OCI-LY7 (cell line): ENCODE measurements at regions not wholly inside any gene's neighbourhood (a gene's known extent, or its start where the extent isn't known, plus 50 kb on each side); places are given as distances from the start of the nearest gene placed in this dataset.

Experiments used
- BruUV-seq: library from RNA; stranded (reverse); fragments of 400-500 nt; replicated peaks from 2 replicates; lab custom pipeline; 2021; lab: Mats Ljungman, UMichigan
- CTCF ChIA-PET: fragments of 300-600 bp; sonication (Branson Sonifier 250); formaldehyde crosslinking; loops from one replicate; lab custom pipeline; 2022; ENCODE audit warnings: antibody characterized with exemption; ENCODE audit not compliant: unreplicated experiment; lab: Charles Lee
- POLR2A ChIA-PET: fragments of 300-600 bp; sonication (Branson Sonifier 250); formaldehyde crosslinking; loops from one replicate; lab custom pipeline; 2022; ENCODE audit warnings: antibody characterized with exemption; lab: Charles Lee
- DNase-seq: peaks from one replicate; pipeline ENCODE4 v3.0.0-alpha.2; 2015; ENCODE audit warnings: low spot score
- H2AFZ ChIP-seq: fragments of 200-600 bp; sonication (generic), shearing (Covaris generic); 2 replicates; pipeline ENCODE4 v1.6.1; 2014; ENCODE audit warnings: mild to moderate bottlenecking, antibody characterized with exemption, low read length, moderate library complexity
- H3K27ac ChIP-seq: fragments of 200-600 bp; sonication (generic); 2 replicates; pipeline ENCODE4 v1.5.1; 2014; ENCODE audit warnings: mixed run types, low read depth, mild to moderate bottlenecking, moderate library complexity, low read length, inconsistent platforms; ENCODE audit not compliant: poor library complexity, severe bottlenecking
- H3K36me3 ChIP-seq: fragments of 200-600 bp; sonication (generic); 2 replicates; pipeline ENCODE4 v1.6.1; 2014; ENCODE audit warnings: mild to moderate bottlenecking, antibody characterized with exemption, low read length, moderate library complexity, mixed read lengths; ENCODE audit not compliant: insufficient read depth
- H3K4me1 ChIP-seq: fragments of 200-600 bp; sonication (generic); 2 replicates; pipeline ENCODE4 v1.5.1; 2014; ENCODE audit warnings: mild to moderate bottlenecking, low read length; ENCODE audit not compliant: insufficient read depth, poor library complexity, severe bottlenecking
- H3K4me2 ChIP-seq: fragments of 200-600 bp; sonication (generic); 2 replicates; pipeline ENCODE4 v1.6.1; 2014; ENCODE audit warnings: mild to moderate bottlenecking, low read length
- H3K4me3 ChIP-seq: fragments of 200-600 bp; sonication (generic); 2 replicates; pipeline ENCODE4 v1.5.1; 2014; ENCODE audit warnings: mild to moderate bottlenecking, low read depth, low read length; ENCODE audit not compliant: poor library complexity, severe bottlenecking
- H3K79me2 ChIP-seq: fragments of 200-600 bp; sonication (generic); 2 replicates; pipeline ENCODE4 v1.6.1; 2016; ENCODE audit warnings: low read depth, mild to moderate bottlenecking, low read length, moderate library complexity, mixed read lengths; ENCODE audit not compliant: insufficient read depth
- H3K9me2 ChIP-seq: fragments of 200-600 bp; sonication (generic); 2 replicates; pipeline ENCODE4 v1.6.1; 2016; ENCODE audit warnings: mild to moderate bottlenecking, low read length, mixed read lengths; ENCODE audit not compliant: insufficient read depth
- H3K9me3 ChIP-seq: fragments of 200-600 bp; sonication (generic); 2 replicates; pipeline ENCODE4 v1.6.1; 2014; ENCODE audit warnings: mild to moderate bottlenecking, mixed run types, low read length, mixed read lengths
- H4K20me1 ChIP-seq: fragments of 200-600 bp; sonication (generic); 2 replicates; pipeline ENCODE4 v1.6.1; 2014; ENCODE audit warnings: mild to moderate bottlenecking, antibody characterized with exemption, low read length, moderate library complexity, mixed read lengths; ENCODE audit not compliant: insufficient read depth
- EZH2phosphoT487 ChIP-seq: fragments of 200-600 bp; sonication (generic); IDR thresholded peaks from 2 replicates; pipeline ENCODE4 v1.6.1; 2018; ENCODE audit warnings: low read depth, borderline replicate concordance, mild to moderate bottlenecking, mixed run types, antibody characterized with exemption, low read length, moderate library complexity, mixed read lengths
- intact Hi-C: fragments of 100-400 bp; cut with micrococcal nuclease; formaldehyde crosslinking; loops from one replicate; pipeline ENCODE4 v1.10.0; 2022; ENCODE audit not compliant: unreplicated experiment
- TF ChIP-seq, protein P1 (sequence below): fragments of 200-600 bp; sonication (generic); conservative IDR thresholded peaks from 2 replicates; pipeline ENCODE4 v1.5.1; 2014; ENCODE audit warnings: mild to moderate bottlenecking, antibody characterized with exemption, low read length, moderate library complexity, mixed read lengths

DNA sequence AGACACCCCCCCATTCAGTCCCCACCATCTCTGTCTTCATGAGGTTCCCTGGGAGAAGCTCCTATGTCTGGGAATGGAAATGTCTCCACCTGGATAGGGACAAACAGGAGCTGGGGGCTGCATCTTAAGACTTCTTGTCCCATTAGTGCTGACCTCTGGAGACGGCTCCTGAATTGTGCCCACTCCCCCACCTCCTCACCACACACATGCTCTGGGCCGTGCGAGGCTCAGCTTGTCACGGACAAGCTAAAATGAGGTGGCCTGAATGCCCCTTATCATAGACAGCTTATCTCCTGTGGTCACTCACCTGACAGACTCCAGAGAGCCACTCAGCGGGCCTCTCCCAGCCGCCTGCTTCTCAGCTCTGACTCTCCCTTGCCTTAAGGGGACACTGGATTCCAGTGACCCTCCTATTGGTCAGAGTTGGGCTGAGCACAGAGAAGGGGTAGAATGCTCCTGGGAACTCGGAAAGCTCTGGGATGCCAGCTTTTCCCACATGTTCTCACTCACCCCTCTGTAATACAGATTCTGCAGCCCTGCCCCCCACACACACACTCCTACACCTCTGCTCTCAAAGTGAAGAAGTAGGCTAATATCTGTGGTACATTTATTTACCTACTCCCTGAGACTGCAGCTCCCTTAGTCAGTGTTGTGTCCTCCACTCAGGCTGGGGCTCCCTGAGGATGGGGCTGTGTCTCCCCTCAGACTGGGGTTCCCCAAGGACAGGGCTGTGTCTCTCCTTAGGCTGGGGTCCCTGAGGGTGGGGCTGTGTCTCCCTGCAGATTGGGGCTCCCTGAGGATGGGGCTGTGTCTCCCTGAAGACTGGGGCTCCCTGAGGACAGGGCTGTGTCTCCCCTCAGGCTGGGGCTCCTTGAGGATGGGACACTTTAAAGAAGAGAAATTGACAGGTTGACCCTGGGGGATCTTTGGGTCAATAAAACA is 167.5 kb downstream of the VEGFA start:
- H2AFZ ChIP-seq = no peak overlapping the region
- no peaks in the 10 kb centered on the region for H3K9me3 ChIP-seq
- ChIA-PET CTCF (interaction anchor here (0.5 kb wide), 1 partner anchor 133 kb away, joined by 4 read pairs; no protein-coding TSS in a partner anchor), POLR2A (interaction anchor here (0.6 kb wide), 1 partner anchor 31 kb away, joined by 3 read pairs; no protein-coding TSS in a partner anchor)
- no peak overlapping the region for H3K4me2 ChIP-seq
- H3K4me1 ChIP-seq = no peaks in the 10 kb centered on the region
- DNase-seq = no peak
- H3K36me3 ChIP-seq = no peaks in the 10 kb centered on the region
- TF ChIP-seq EZH2phosphoT487 = no peak
- TF ChIP-seq, protein P1, sequence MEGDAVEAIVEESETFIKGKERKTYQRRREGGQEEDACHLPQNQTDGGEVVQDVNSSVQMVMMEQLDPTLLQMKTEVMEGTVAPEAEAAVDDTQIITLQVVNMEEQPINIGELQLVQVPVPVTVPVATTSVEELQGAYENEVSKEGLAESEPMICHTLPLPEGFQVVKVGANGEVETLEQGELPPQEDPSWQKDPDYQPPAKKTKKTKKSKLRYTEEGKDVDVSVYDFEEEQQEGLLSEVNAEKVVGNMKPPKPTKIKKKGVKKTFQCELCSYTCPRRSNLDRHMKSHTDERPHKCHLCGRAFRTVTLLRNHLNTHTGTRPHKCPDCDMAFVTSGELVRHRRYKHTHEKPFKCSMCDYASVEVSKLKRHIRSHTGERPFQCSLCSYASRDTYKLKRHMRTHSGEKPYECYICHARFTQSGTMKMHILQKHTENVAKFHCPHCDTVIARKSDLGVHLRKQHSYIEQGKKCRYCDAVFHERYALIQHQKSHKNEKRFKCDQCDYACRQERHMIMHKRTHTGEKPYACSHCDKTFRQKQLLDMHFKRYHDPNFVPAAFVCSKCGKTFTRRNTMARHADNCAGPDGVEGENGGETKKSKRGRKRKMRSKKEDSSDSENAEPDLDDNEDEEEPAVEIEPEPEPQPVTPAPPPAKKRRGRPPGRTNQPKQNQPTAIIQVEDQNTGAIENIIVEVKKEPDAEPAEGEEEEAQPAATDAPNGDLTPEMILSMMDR = no peak
- intact Hi-C loops = no loop called here
- H3K9me2 ChIP-seq = no peaks in the 10 kb centered on the region
- H4K20me1 ChIP-seq = no peaks in the 10 kb centered on the region
- no peak overlapping the region for H3K4me3 ChIP-seq
- BruUV-seq = no TSS peak
- H3K79me2 ChIP-seq = no peaks in the 10 kb centered on the region
- no peak overlapping the region for H3K27ac ChIP-seq

DNA sequence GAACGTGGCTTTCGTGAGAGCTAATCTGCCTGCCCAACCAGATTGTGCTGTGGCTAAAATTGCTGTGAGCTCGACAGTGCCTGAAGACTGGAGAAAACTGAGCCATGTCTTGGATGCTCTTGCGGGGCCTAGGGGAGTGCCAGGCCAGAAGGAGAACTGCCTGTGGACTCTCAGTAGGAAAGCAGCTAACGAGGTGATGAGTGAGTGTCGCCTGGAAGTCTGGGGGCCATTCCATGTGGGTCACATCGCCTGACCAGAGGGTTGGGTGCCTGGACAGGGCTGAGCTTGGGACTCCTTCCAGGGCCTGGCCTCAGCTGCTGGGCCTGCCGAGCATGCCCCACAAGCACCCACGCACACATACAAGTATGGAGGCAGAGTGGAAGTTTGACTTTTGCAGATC is 166.5 kb downstream of the VEGFA start:
- no peak overlapping the region for H2AFZ ChIP-seq
- H3K79me2 ChIP-seq = no peaks in the 10 kb centered on the region
- H3K4me1 ChIP-seq = no peaks in the 10 kb centered on the region
- H3K9me3 ChIP-seq = no peaks in the 10 kb centered on the region
- intact Hi-C loops = no loop called here
- no peak for DNase-seq
- no peak for TF ChIP-seq EZH2phosphoT487
- TF ChIP-seq, protein P1 = no peak
- POLR2A ChIA-PET = no interaction called here
- no peak overlapping the region for H3K4me2 ChIP-seq
- no peak overlapping the region for H3K27ac ChIP-seq
- CTCF ChIA-PET = no interaction called here
- H3K36me3 ChIP-seq = no peaks in the 10 kb centered on the region
- no peaks in the 10 kb centered on the region for H4K20me1 ChIP-seq
- no peak overlapping the region for H3K4me3 ChIP-seq
- BruUV-seq = no TSS peak
- no peaks in the 10 kb centered on the region for H3K9me2 ChIP-seq

DNA sequence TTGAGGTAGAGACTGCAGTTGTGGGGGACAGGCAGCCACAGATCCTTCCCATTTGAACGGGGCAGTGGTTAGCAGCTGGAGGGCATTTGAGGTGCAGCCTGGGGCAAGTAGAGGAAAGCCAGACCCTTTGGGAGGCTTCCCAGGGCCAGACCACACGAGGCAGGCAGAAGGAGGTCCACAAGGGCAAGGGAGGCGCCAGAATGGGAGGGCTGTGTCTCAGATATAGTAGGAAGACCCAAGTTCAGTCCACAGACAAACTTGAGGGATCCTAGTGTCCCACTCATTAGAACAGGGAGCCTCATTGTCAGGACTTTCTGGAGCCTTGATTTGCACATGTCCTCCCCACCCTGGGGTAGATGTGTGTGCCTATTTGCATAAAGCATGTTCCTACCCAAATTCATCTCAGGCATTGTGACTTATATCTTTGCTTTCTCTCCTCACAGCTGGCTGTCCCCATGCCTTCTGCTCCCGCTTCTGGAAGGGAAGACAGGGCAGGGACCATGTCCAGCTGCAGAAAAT is 166.0 kb downstream of the VEGFA start:
- BruUV-seq = no TSS peak
- POLR2A ChIA-PET = no interaction called here

More for the DNA sequence above, 166.0 kb downstream of the VEGFA start:
- Histone ChIP-seq H3K36me3 (no peaks in the 10 kb centered on the region), H3K4me3 (no peak overlapping the region), H3K9me3 (no peaks in the 10 kb centered on the region), H3K27ac (no peak overlapping the region), H3K9me2 (no peaks in the 10 kb centered on the region), H2AFZ (no peak overlapping the region), H3K4me1 (no peaks in the 10 kb centered on the region), H4K20me1 (no peaks in the 10 kb centered on the region), H3K4me2 (no peak overlapping the region), H3K79me2 (no peaks in the 10 kb centered on the region)
- no peak for DNase-seq
- TF ChIP-seq EZH2phosphoT487 = no peak
- TF ChIP-seq, protein P1 = no peak
- CTCF ChIA-PET = no interaction called here
- intact Hi-C loops = no loop called here
